GM19023 (cell line): ENCODE measurements at regions not wholly inside any gene's neighbourhood (a gene's known extent, or its start where the extent isn't known, plus 50 kb on each side); places are given as distances from the start of the nearest gene placed in this dataset.

ENCODE experiments used
- ATAC-seq: cut with Tn5 transposase; IDR thresholded peaks from one replicate; pipeline ENCODE4 v1.9.1; 2021; ENCODE audit warnings: mild to moderate bottlenecking, moderate library complexity; ENCODE audit not compliant: unreplicated experiment

GRCh38 chr3:177590826-177591225 lies 393.5 kb upstream of the TBL1XR1 start:
- no peak for ATAC-seq

GRCh38 chr3:177591379-177591778 lies 394.1 kb upstream of the TBL1XR1 start:
- ATAC-seq = peak; percentile 80

- ATAC-seq = no peak
Observed at GRCh38 chr3:177594096-177594495, 396.8 kb upstream of the TBL1XR1 start.

GRCh38 chr3:177595530-177596188 lies 398.4 kb upstream of the TBL1XR1 start:
- no peak for ATAC-seq

- ATAC-seq = no peak
Observed at GRCh38 chr3:177596248-177596815, 399.1 kb upstream of the TBL1XR1 start.

GRCh38 chr3:177596816-177597271 lies 399.6 kb upstream of the TBL1XR1 start:
- no peak for ATAC-seq

GRCh38 chr3:177597311-177598096 lies 400.2 kb upstream of the TBL1XR1 start:
- peak; percentile 80 for ATAC-seq

GRCh38 chr3:177598097-177598833 lies 401.0 kb upstream of the TBL1XR1 start:
- ATAC-seq = no peak

GRCh38 chr3:177599326-177599725 lies 402.0 kb upstream of the TBL1XR1 start:
- no peak for ATAC-seq

GRCh38 chr3:177599837-177600236 lies 402.6 kb upstream of the TBL1XR1 start:
- ATAC-seq = no peak

- ATAC-seq = no peak
Observed at GRCh38 chr3:177600411-177600810, 403.1 kb upstream of the TBL1XR1 start.

GRCh38 chr3:177601152-177601551 lies 403.9 kb upstream of the TBL1XR1 start:
- ATAC-seq = no peak

GRCh38 chr3:177602601-177603147 lies 405.4 kb upstream of the TBL1XR1 start:
- ATAC-seq = no peak

- ATAC-seq = peak; percentile 57
Observed at GRCh38 chr3:177603148-177603603, 405.9 kb upstream of the TBL1XR1 start.

- no peak for ATAC-seq
Observed at GRCh38 chr3:177604181-177604580, 406.9 kb upstream of the TBL1XR1 start.

- no peak for ATAC-seq
Observed at GRCh38 chr3:177606891-177607290, 409.6 kb upstream of the TBL1XR1 start.

GRCh38 chr3:177607589-177607988 lies 410.3 kb upstream of the TBL1XR1 start:
- no peak for ATAC-seq

- ATAC-seq = no peak
Observed at GRCh38 chr3:177608443-177608842, 411.2 kb upstream of the TBL1XR1 start.

- ATAC-seq = no peak
Observed at GRCh38 chr3:177609613-177610012, 412.3 kb upstream of the TBL1XR1 start.

GRCh38 chr3:177610262-177610661 lies 413.0 kb upstream of the TBL1XR1 start:
- ATAC-seq = no peak
